ENCODE measurements at regions not wholly inside any gene's neighbourhood (a gene's known extent, or its start where the extent isn't known, plus 50 kb on each side); places are given as distances from the start of the nearest gene placed in this dataset.

- no peak for DNase-seq
Observed at GRCh38 chr10:10514797-10515196, 502.9 kb upstream of the CELF2 start.

DNA sequence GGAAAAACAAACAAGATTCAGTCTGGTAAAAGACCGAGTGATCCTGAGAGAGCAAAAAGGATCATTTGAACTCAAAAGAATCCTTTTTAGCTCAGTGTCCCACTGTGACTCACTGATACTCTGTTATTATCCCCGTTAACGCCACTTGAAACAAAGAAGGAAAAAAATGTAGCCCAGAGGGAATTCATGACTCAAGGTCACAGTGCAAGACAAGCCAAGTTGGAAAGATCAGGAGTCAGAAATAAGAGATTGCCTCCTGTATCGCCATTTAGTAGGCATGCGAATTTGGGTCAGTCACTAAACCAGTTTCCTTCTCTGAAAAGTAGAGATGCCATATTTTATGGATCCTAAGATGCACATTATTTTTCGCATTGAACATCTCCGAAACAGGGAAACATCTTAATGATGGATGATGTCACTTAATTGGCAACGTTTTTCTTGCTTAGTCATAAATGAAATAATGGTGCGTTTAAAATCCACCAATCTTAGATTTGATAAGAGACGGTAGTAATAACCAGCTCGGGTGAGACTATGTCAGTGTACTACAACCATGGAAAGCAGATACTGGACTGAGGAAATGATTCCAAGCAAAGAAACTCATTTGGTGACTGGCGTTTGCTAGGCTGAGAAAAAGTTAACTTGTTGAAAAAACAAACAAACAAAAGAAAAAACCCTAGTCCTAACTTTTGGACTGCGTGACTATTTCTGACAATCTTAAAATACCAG lies 502.0 kb upstream of the CELF2 start:
- no peak for DNase-seq

- no peak for DNase-seq
Observed at GRCh38 chr10:10516346-10517130, 501.1 kb upstream of the CELF2 start.

DNA sequence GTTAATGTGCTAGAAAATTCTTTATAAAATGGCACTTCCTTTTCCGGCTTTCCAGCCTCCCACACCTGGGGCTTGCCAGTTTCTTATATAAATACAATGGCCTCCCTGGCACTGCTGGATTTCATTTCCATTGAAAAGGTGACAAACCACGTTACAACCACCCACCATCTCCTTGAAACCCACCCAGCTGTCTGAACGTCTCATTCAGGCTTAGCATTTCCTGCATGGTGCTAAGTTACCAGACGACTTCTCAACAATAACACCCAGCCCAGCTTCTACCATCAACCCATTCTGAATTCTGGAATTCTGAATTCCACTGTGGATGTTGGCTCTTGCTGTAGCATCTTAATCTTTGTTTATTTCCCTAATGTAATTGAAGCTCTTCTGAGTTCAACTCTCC lies 499.8 kb upstream of the CELF2 start:
- DNase-seq = no peak

DNA sequence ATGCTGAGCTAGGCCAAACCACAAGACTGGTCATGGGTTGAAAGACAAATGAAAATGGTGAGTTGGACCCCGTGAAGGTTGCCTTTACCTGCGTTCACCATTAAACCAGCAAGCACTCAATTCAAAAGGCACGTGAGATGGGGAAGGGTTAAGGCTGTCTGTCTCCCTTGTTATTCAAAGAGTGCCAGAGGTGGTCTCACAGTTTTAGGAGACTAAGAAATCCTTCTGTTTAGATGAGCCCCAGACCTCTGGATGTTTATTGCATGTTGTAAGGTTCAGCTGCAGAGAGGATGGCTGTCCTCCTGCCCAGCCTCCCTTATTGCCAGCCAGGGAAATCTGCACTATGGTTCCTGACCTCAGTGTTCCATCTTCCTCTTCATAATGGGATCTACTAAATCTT lies 498.0 kb upstream of the CELF2 start:
- no peak for DNase-seq

DNA sequence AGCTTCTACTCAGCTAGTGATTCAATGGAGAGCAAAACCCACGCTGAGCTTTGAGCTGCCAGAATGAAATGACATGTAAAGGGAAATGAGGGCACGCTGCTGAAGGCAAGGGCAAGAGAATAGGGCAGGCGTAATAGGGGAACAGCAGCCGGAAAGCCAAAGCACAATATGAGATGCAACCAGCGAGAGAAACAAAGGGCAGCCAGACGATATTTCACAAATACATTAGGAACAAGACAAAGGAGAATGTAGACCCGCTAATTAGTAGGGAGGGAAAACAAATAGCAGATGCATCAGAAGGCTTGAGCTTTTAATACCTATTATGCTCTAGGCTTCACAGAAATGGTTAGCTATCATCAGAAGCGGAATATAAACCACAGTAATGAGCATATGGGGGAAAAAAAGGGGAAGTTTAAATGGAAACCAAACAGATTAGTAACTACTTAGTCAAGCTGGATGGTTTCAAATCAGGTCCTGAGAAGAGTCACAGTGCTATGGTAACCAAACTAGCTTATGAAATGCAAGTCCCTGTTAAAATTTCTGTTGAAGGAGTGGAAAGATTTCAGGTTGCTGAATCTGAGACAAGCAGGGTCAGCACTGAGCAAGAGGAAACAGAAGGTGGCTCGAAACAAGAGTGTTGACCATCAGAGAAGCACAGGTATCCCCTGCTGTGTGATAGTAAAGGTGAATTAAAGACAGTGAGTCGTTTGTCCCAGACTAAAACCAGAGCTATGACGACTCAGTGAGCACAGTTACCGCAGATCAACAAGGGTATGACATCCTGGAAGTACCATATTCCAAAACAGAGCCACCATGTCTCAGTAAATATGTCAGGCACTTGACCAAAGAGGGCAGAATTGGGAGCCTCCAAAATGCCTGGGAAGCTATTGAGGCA lies 496.9 kb upstream of the CELF2 start:
- no peak for DNase-seq

- DNase-seq = no peak
Observed at GRCh38 chr10:10526846-10527245, 490.8 kb upstream of the CELF2 start.

DNA sequence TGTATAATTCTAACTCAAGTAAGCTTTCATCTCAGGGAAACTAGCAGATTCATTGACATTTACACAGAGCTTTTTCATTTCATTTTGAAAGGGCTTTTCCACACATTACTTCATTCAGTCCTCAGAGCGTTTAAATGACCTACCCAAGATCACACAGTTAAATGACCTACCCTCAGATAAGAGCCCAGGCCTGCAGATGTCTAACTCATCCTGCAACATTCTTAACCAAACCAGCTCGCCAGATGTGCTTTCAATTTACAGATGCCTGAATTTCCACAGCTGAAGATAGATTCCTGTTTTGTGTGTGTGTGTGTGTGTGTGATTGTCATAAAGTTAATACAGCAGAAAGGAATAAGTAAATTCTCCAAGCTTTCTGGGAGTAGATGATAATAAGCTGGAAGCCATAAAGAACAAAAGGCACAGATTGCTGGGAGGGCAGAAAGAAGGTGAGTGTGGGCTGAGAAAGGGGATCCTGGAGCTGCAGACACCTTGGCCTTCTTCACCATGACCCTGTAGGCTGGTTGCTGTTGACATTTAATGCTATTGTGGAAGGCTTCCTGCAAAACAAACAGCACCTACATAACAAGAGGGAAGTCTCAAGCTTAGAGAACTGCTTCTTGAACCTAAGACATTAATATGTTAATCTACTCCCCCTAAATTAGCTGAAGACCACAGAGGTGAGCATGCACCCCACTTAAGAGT lies 489.7 kb upstream of the CELF2 start:
- DNase-seq = no peak

GRCh38 chr10:10528563-10528910 lies 489.1 kb upstream of the CELF2 start:
- DNase-seq = no peak

DNA sequence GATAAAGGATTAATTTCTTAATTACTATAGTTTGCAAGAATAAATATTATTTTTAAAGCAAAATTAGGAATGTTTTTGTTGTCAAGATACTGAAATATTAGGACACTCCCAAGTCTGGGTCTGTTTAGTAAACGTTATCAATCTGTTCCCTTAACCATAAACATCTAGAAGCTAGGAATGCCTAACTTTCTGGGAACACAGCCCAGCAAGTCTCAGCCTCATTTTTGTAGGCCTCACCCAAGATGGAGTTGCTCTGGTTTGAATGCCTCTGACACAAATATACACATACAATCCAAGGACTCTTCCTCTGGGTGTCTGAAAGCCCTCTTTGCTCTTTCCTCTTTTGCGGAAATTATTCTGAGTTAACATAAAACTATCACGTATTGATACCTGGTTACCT lies 487.4 kb upstream of the CELF2 start:
- no peak for DNase-seq

- DNase-seq = no peak
Observed at GRCh38 chr10:10532236-10532635, 485.4 kb upstream of the CELF2 start.

- DNase-seq = no peak
Observed at GRCh38 chr10:10532826-10533225, 484.8 kb upstream of the CELF2 start.

GRCh38 chr10:10533437-10533836 lies 484.2 kb upstream of the CELF2 start:
- DNase-seq = no peak

GRCh38 chr10:10538326-10538725 lies 479.3 kb upstream of the CELF2 start:
- no peak for DNase-seq

- DNase-seq = no peak
Observed at GRCh38 chr10:10540398-10540797, 477.3 kb upstream of the CELF2 start.

DNA sequence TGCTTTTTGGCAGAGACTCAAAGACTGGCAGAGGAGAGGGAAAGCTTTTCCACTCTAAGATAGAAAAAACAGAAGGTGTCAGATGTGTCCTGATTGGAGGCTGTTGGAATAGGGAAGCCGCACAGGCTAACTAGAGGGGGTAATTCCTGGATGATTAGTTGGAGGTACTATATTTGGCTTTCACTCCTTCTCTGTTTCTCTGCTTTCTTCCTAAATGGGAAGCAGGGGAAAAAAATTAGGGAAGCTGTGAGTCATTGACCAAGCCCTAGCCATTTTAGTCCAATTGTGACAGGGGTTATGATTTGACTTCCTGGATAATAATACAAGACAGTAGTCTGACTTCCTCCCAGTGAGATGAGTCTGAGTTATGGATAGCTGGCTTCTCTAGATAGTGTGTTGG lies 475.2 kb upstream of the CELF2 start:
- no peak for DNase-seq

DNA sequence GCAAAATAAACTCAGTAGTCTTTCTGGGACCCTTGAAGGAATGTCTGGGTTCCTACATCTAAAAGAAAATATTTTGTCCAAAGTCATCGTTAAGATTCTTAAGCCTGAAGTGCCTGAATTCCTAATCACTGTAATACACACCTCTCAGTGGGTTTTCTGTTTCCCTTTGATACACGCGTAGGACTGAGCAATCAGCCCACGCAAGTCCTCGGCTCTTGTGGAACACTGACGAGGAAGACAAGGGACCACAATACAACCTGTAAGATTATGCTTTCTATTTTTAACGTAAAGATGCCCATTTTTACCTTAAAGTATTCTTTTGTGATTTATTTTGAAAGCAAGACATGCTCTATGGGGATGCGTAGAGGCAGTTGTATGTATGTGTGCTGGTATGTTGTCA lies 472.8 kb upstream of the CELF2 start:
- no peak for DNase-seq

DNA sequence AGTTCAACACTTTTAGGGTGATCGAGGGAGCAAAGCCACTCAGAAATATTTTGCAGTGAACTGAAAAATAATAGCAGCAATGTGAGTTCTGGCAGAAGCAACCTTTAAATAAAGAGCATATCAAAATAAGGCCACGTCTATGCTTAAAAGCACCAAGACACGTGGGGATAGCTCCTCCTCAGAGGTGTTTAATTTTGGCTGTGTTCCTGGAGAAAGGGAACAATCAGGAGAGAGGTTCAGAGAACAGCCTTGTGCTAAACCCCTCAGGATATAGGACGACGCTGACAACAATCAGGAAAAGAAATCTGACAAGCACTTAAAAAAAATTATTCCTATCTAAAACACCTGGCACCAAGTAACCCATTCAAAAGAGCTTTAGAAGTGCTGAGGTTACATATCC lies 471.9 kb upstream of the CELF2 start:
- DNase-seq = no peak

- no peak for DNase-seq
Observed at GRCh38 chr10:10551596-10552301, 465.9 kb upstream of the CELF2 start.

DNA sequence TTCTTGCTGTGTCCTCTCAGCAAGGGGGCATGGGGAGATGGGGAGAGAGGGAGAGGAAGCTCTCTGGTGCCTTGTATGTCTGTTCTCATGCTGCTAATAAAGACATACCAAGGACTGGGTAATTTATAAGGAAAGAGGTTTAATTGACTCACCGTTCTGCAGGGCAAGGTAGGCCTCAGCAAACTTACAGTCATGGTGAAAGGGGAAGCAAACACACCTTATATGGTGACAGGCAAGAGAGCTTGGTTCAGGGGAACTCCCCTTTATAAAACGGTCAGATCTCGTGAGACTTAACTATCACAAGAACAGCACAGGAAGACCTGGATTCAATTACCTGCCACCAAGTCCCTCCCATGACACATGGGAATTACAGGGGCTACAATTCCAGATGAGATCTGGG lies 464.7 kb upstream of the CELF2 start:
- no peak for DNase-seq

GRCh38 chr10:10564081-10564794 lies 453.4 kb upstream of the CELF2 start:
- DNase-seq = no peak
